H1 (cell line): ENCODE measurements at regions not wholly inside any gene's neighbourhood (a gene's known extent, or its start where the extent isn't known, plus 50 kb on each side); places are given as distances from the start of the nearest gene placed in this dataset.

ENCODE experiments used
- CTCF ChIA-PET: fragments of 300-600 bp; sonication (Branson Sonifier 250); formaldehyde crosslinking; loops from one replicate; lab custom pipeline; 2021; ENCODE audit not compliant: partially characterized antibody; lab: Charles Lee
- POLR2A ChIA-PET: fragments of 300-600 bp; sonication (Branson Sonifier 250); formaldehyde crosslinking; loops from one replicate; lab custom pipeline; 2021; ENCODE audit warnings: inconsistent platforms; ENCODE audit not compliant: partially characterized antibody; lab: Charles Lee
- DNase-seq, 2 experiments: peaks; one replicate each; pipeline versions ENCODE4 v3.0.0 to v3.0.0-alpha.2; 2010 to 2022; ENCODE audit warnings: low spot score in 2 of 2, low read depth in 1 of 2, mixed read lengths in 1 of 2
- FAIRE-seq: peaks from 2 replicates; lab custom pipeline; 2011; peaks lifted over from hg19 to GRCh38; lab: Jason Lieb, UNC
- H2AFZ ChIP-seq: 2 replicates; pipeline ENCODE4 v1.8.1; 2012; ENCODE audit warnings: low read length, inconsistent platforms
- H2AK5ac ChIP-seq: 2 replicates; pipeline ENCODE4 v1.6.1; 2013; ENCODE audit warnings: low read depth, low read length
- H2BK120ac ChIP-seq: replicated peaks from 2 replicates; pipeline ENCODE3; 2013; ENCODE audit warnings: low read depth, low read length, inconsistent platforms
- H2BK12ac ChIP-seq: 2 replicates; pipeline ENCODE4 v1.6.1; 2013; ENCODE audit warnings: low read depth, low read length
- H2BK15ac ChIP-seq: 2 replicates; pipeline ENCODE4 v1.6.1; 2013; ENCODE audit warnings: low read length
- H2BK20ac ChIP-seq: 2 replicates; pipeline ENCODE4 v1.6.1; 2013; ENCODE audit warnings: low read length
- H2BK5ac ChIP-seq: 2 replicates; pipeline ENCODE4 v1.6.1; 2013; ENCODE audit warnings: low read depth, low read length
- H3K14ac ChIP-seq: 2 replicates; pipeline ENCODE4 v1.6.1; 2013; ENCODE audit warnings: inconsistent platforms; ENCODE audit not compliant: insufficient read length
- H3K18ac ChIP-seq: 2 replicates; pipeline ENCODE4 v1.6.1; 2013; ENCODE audit warnings: low read length; ENCODE audit errors: extremely low read depth
- H3K23ac ChIP-seq: 2 replicates; pipeline ENCODE4 v1.6.1; 2013; ENCODE audit warnings: inconsistent platforms; ENCODE audit not compliant: insufficient read length
- H3K23me2 ChIP-seq: 2 replicates; pipeline ENCODE4 v1.6.1; 2013; ENCODE audit warnings: low read depth, low read length
- H3K27ac ChIP-seq: 2 replicates; pipeline ENCODE4 v1.6.1; 2011; ENCODE audit warnings: low read depth, low read length, inconsistent platforms
- H3K27me3 ChIP-seq, 4 experiments: replicated peaks in 1 of 4; 1 replicate in 1 of 4; 2 replicates in 3 of 4; pipeline versions ENCODE4 v1.6.1 to v1.8.1; 2011 to 2013; ENCODE audit warnings: low read length in 3 of 4, mild to moderate bottlenecking in 3 of 4, inconsistent platforms in 2 of 4, mixed read lengths in 2 of 4, moderate library complexity in 1 of 4; ENCODE audit not compliant: control insufficient read depth in 3 of 4, insufficient read depth in 3 of 4; ENCODE audit errors: extremely low read depth in 1 of 4
- H3K36me3 ChIP-seq, 4 experiments: 2 replicates each; pipeline versions ENCODE4 v1.6.1 to v1.8.1; 2011 to 2013; ENCODE audit warnings: mild to moderate bottlenecking in 4 of 4, low read length in 3 of 4, moderate library complexity in 2 of 4, control low read depth in 1 of 4, inconsistent platforms in 1 of 4; ENCODE audit not compliant: insufficient read depth in 4 of 4, control insufficient read depth in 2 of 4
- H3K4ac ChIP-seq: replicated peaks from 2 replicates; pipeline ENCODE3; 2013; ENCODE audit warnings: low read length, low read depth, mixed read lengths, inconsistent platforms; ENCODE audit not compliant: insufficient read length
- H3K4me1 ChIP-seq, 4 experiments: replicated peaks in 1 of 4; 1 replicate in 1 of 4; 2 replicates in 3 of 4; pipeline versions ENCODE4 v1.6.1 to v1.8.1; 2011 to 2013; ENCODE audit warnings: low read length in 3 of 4, inconsistent platforms in 2 of 4, mixed read lengths in 1 of 4; ENCODE audit not compliant: insufficient read depth in 4 of 4, control insufficient read depth in 3 of 4
- H3K4me2 ChIP-seq, 2 experiments: 2 replicates each; pipeline versions ENCODE4 v1.6.1 to v1.8.1; 2011 to 2013; ENCODE audit warnings: low read depth in 2 of 2, low read length in 2 of 2, control low read depth in 1 of 2, inconsistent platforms in 1 of 2, mild to moderate bottlenecking in 1 of 2; ENCODE audit not compliant: insufficient read depth in 1 of 2
- H3K4me3 ChIP-seq, 4 experiments: fragments of 200-600, 300-600 bp in 1 of 4; sonication (generic), shearing (Covaris generic), sonication (Bioruptor Twin) in 1 of 4; 2 replicates each; pipeline versions ENCODE4 v1.5.1 to v1.8.1; 2011 to 2016; ENCODE audit warnings: low read length in 4 of 4, low read depth in 3 of 4, control low read depth in 2 of 4, inconsistent platforms in 2 of 4, mild to moderate bottlenecking in 2 of 4, mixed read lengths in 1 of 4, moderate library complexity in 1 of 4; ENCODE audit not compliant: insufficient read depth in 2 of 4; ENCODE audit errors: extremely low read depth in 1 of 4
- H3K56ac ChIP-seq: replicated peaks from 2 replicates; pipeline ENCODE3; 2013; ENCODE audit warnings: low read depth, mild to moderate bottlenecking, mixed read lengths, low read length, inconsistent platforms; ENCODE audit not compliant: insufficient read length
- H3K79me1 ChIP-seq: 2 replicates; pipeline ENCODE4 v1.6.1; 2013; ENCODE audit warnings: low read depth, low read length, control low read depth
- H3K79me2 ChIP-seq, 2 experiments: 2 replicates each; pipeline versions ENCODE4 v1.6.1 to v1.8.1; 2012 to 2013; ENCODE audit warnings: low read length in 2 of 2, mild to moderate bottlenecking in 2 of 2, inconsistent platforms in 1 of 2; ENCODE audit not compliant: insufficient read depth in 2 of 2, control insufficient read depth in 1 of 2
- H3K9ac ChIP-seq, 4 experiments: replicated peaks in 1 of 4; 1 replicate in 1 of 4; 2 replicates in 3 of 4; pipeline versions ENCODE4 v1.6.1 to v1.8.1; 2011 to 2013; ENCODE audit warnings: low read depth in 3 of 4, low read length in 3 of 4, control low read depth in 2 of 4, mild to moderate bottlenecking in 2 of 4, moderate library complexity in 2 of 4, inconsistent platforms in 1 of 4; ENCODE audit errors: extremely low read depth in 1 of 4
- H3K9me3 ChIP-seq, 2 experiments: 2 replicates each; pipeline versions ENCODE4 v1.6.1 to v1.8.1; 2012 to 2013; ENCODE audit warnings: mild to moderate bottlenecking in 2 of 2, moderate library complexity in 2 of 2, control low read depth in 1 of 2, inconsistent platforms in 1 of 2, low read depth in 1 of 2, low read length in 1 of 2, mixed read lengths in 1 of 2; ENCODE audit not compliant: insufficient read depth in 2 of 2
- H4K20me1 ChIP-seq, 2 experiments: replicated peaks in 1 of 2; 2 replicates each; pipeline versions ENCODE3 to v1.8.1; 2011 to 2013; ENCODE audit warnings: inconsistent platforms in 2 of 2, low read length in 2 of 2, mild to moderate bottlenecking in 1 of 2; ENCODE audit not compliant: insufficient read depth in 2 of 2, control insufficient read depth in 1 of 2
- H4K5ac ChIP-seq: 2 replicates; pipeline ENCODE4 v1.6.1; 2013; ENCODE audit warnings: low read length, low read depth, mixed read lengths, inconsistent platforms; ENCODE audit not compliant: insufficient read length
- H4K8ac ChIP-seq: 2 replicates; pipeline ENCODE4 v1.8.0; 2013; ENCODE audit warnings: mild to moderate bottlenecking, moderate library complexity, low read length, inconsistent platforms; ENCODE audit not compliant: insufficient read depth; ENCODE audit errors: extremely low read depth
- H4K91ac ChIP-seq: replicated peaks from 2 replicates; pipeline ENCODE3; 2013; ENCODE audit warnings: low read length, mixed read lengths, inconsistent platforms; ENCODE audit not compliant: insufficient read length
- CBX8 ChIP-seq: fragments of 300-800, 300-1000 bp; sonication (generic); IDR thresholded peaks from 2 replicates; pipeline ENCODE4 v1.7.1; 2016; ENCODE audit warnings: low read depth, low read length, borderline replicate concordance
- CHD2 ChIP-seq: IDR thresholded peaks from 2 replicates; pipeline ENCODE4 v1.6.1; 2012; ENCODE audit warnings: low read length, improper control_type of control experiment
- CTCF ChIP-seq, 3 experiments: IDR thresholded peaks; 1 replicate in 2 of 3; 2 replicates in 1 of 3; pipeline versions ENCODE4 v1.5.1 to v1.6.1; 2011; ENCODE audit warnings: low read length in 3 of 3, mild to moderate bottlenecking in 3 of 3, inconsistent platforms in 2 of 3, low read depth in 1 of 3, moderate library complexity in 1 of 3; ENCODE audit not compliant: insufficient read depth in 1 of 3; ENCODE audit errors: control extremely low read depth in 1 of 3
- E2F6 ChIP-seq: IDR thresholded peaks from 2 replicates; pipeline ENCODE4 v1.6.1; 2012; ENCODE audit warnings: inconsistent platforms
- KDM1A ChIP-seq: fragments of 200-600, 300-600 bp; sonication (generic); IDR thresholded peaks from 2 replicates; pipeline ENCODE4 v1.7.1; 2016; ENCODE audit warnings: mild to moderate bottlenecking, low read length, borderline replicate concordance
- NRF1 ChIP-seq: IDR thresholded peaks from 2 replicates; pipeline ENCODE4 v1.6.1; 2011; ENCODE audit warnings: mild to moderate bottlenecking, low read depth, low read length, improper control_type of control experiment
- TAF7 ChIP-seq: optimal IDR thresholded peaks from 2 replicates; pipeline ENCODE3; 2011; ENCODE audit warnings: low read depth, mild to moderate bottlenecking, inconsistent platforms, low read length, moderate library complexity, borderline replicate concordance
- ZNF274 ChIP-seq: IDR thresholded peaks from 2 replicates; pipeline ENCODE4 v1.7.0; 2012; ENCODE audit warnings: low read length, borderline replicate concordance; ENCODE audit errors: extremely low read depth
- WGBS, 2 experiments: shearing (Covaris generic) in 1 of 2; methylation state at CpG; one replicate each; pipeline versions ENCODE4 v1.1.6 to v1.1.7; 2013 to 2015; ENCODE audit warnings: low lambda C conversion rate in 2 of 2, mixed read lengths in 2 of 2, inconsistent platforms in 1 of 2, low coverage in 1 of 2, missing lambda C conversion rate in 1 of 2; ENCODE audit not compliant: insufficient replicate concordance in 2 of 2, insufficient coverage in 1 of 2, insufficient read length in 1 of 2; ENCODE audit errors: extremely low coverage in 1 of 2, missing lambda C conversion rate in 1 of 2; 5-methylcytosine and 5-hydroxymethylcytosine counted together

- FAIRE-seq: no peak
- H3K79me1 ChIP-seq: no peaks in the 10 kb centered on the region
- H3K18ac ChIP-seq: no peak overlapping the region
- H3K9me3 ChIP-seq: no peaks in the 10 kb centered on the region
- H2BK15ac ChIP-seq: no peak overlapping the region
- no peaks in the 10 kb centered on the region for H3K23me2 ChIP-seq
- H3K4me3 ChIP-seq: no peak overlapping the region
- H4K91ac ChIP-seq: no peak overlapping the region
- no peak overlapping the region for H2BK12ac ChIP-seq
- H3K4me2 ChIP-seq: no peak overlapping the region
- no peak overlapping the region for H3K56ac ChIP-seq
- no peak overlapping the region for H2AK5ac ChIP-seq
- no peak overlapping the region for H4K8ac ChIP-seq
- H2BK120ac ChIP-seq: no peak overlapping the region
- POLR2A ChIA-PET: no interaction called here
- DNase-seq: no peak
- no peak overlapping the region for H3K23ac ChIP-seq
- no peaks in the 10 kb centered on the region for H3K79me2 ChIP-seq
- H3K4me1 ChIP-seq: no peaks in the 10 kb centered on the region
- 85% methylated on average over 4 of the region's 4 CpGs; no CpG with 5 or more reads in 1 of the 2 experiments for WGBS, 2 experiments
- CTCF ChIA-PET: interaction anchor here (0.6 kb wide), 1 partner anchor 116 kb away, joined by 3 read pairs; no protein-coding TSS in a partner anchor
- H3K27ac ChIP-seq: no peak overlapping the region
- no peak overlapping the region for H3K4ac ChIP-seq
- H2AFZ ChIP-seq: no peak overlapping the region
- no peaks in the 10 kb centered on the region for H3K27me3 ChIP-seq
- no peak overlapping the region for H3K14ac ChIP-seq
- no peak overlapping the region for H4K5ac ChIP-seq
- no peaks in the 10 kb centered on the region for H3K36me3 ChIP-seq
- H2BK5ac ChIP-seq: no peak overlapping the region
- no peaks in the 10 kb centered on the region for H4K20me1 ChIP-seq
- H3K9ac ChIP-seq: no peak overlapping the region
- H2BK20ac ChIP-seq: no peak overlapping the region
- TF ChIP-seq E2F6 (no peak), KDM1A (no peak), CTCF (IDR thresholded peaks at IDR 0.05; ENCODE audit: control extremely low read depth in 1 of 3, insufficient read depth in 1 of 3, low read depth in 1 of 3, low read length in 3 of 3) (no peak), CBX8 (no peak), ZNF274 (no peak), NRF1 (no peak), CHD2 (no peak), TAF7 (no peak)
Measured at GRCh38 chrX:39331082-39331704, 529.9 kb downstream of the MID1IP1 start.
